GM10266 (cell line): ENCODE measurements at regions not wholly inside any gene's neighbourhood (a gene's known extent, or its start where the extent isn't known, plus 50 kb on each side); places are given as distances from the start of the nearest gene placed in this dataset.

ENCODE experiments used
- DNase-seq: peaks from one replicate; pipeline ENCODE4 v3.0.0; 2012; ENCODE audit errors: extremely low spot score
- CTCF ChIP-seq: IDR thresholded peaks from 2 replicates; pipeline ENCODE4 v1.5.1; 2012; ENCODE audit warnings: mild to moderate bottlenecking, low read depth; ENCODE audit not compliant: control insufficient read depth, insufficient read depth; ENCODE audit errors: missing control alignments

- TF ChIP-seq CTCF = no peak
- DNase-seq = no peak
Observed at GRCh38 chr2:122866095-122866494, 1110.6 kb downstream of the TSN start.

- TF ChIP-seq CTCF = no peak
- DNase-seq = no peak
Observed at GRCh38 chr2:122867941-122868340, 1112.5 kb downstream of the TSN start.

GRCh38 chr2:122868646-122869275 is 1113.3 kb downstream of the TSN start:
- DNase-seq = no peak
- TF ChIP-seq CTCF = no peak

GRCh38 chr2:122873951-122874350 is 1118.5 kb downstream of the TSN start:
- no peak for DNase-seq
- no peak for TF ChIP-seq CTCF

- TF ChIP-seq CTCF = no peak
Observed at GRCh38 chr2:122875091-122875865, 1119.8 kb downstream of the TSN start.

GRCh38 chr2:122883849-122884248 is 1128.4 kb downstream of the TSN start:
- no peak for TF ChIP-seq CTCF
- no peak for DNase-seq

More at GRCh38 chr2:122875091-122875865, 1119.8 kb downstream of the TSN start:
- no peak for DNase-seq

GRCh38 chr2:122884889-122885288 is 1129.4 kb downstream of the TSN start:
- no peak for TF ChIP-seq CTCF
- DNase-seq = no peak
